Esophagus muscularis mucosa (tissue), 3 donors: ENCODE measurements at regions not wholly inside any gene's neighbourhood (a gene's known extent, or its start where the extent isn't known, plus 50 kb on each side); places are given as distances from the start of the nearest gene placed in this dataset.

Experiments
- CTCF ChIP-seq, 3 experiments: fragments of 200-600 bp in 2 of 3; fragments of 450-650 bp in 1 of 3; sonication (generic) in 2 of 3; IDR thresholded peaks; one replicate each; pipeline ENCODE4 v1.5.1; 2017 to 2019; ENCODE audit warnings: antibody characterized with exemption in 3 of 3, mild to moderate bottlenecking in 2 of 3, moderate library complexity in 1 of 3
- POLR2A ChIP-seq: fragments of 450-650 bp; IDR thresholded peaks from one replicate; pipeline ENCODE4 v1.6.1; 2017; ENCODE audit warnings: antibody characterized with exemption, moderate library complexity, mild to moderate bottlenecking, low read depth

GRCh38 chr1:222299524-222299923 is 248.4 kb downstream of the HHIPL2 start:
- TF ChIP-seq POLR2A (no peak), CTCF (IDR thresholded peaks at IDR 0.05) (no peak)
